ENCODE measurements at regions not wholly inside any gene's neighbourhood (a gene's known extent, or its start where the extent isn't known, plus 50 kb on each side); places are given as distances from the start of the nearest gene placed in this dataset.
A peak's percentile ranks its signal among the peaks of the same experiment; 100 is the strongest.

DNA sequence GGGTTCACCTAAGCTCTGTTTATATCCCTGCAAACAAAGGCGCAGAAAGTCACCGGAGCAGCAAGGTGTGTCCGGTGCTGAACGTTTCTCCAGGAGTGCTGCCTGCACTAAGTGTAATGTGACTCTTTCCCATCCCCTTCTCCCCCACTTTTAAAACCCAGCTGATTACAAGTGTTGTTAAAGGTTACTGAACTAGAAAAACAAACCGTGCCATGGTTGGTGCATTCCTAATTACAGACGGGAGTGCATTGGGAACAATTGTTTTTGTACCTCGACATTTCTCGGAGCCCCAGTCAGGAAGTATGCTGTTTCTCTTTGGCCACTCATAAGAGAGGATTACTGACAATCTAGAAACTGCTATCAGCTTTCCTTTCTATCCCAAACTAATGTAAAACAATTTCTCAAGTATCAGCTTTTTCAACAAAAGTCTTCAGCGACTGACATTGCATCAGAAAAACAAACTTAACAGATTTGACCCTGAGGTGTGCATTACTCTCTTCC is 441.0 kb upstream of the SALL1 start:
- Histone ChIP-seq H3K4ac (ENCODE audit: low read length) (no peak overlapping the region), H2BK120ac (ENCODE audit: low read depth, low read length) (no peak overlapping the region), H4K8ac (ENCODE audit: low read depth, low read length) (no peak overlapping the region), H3K4me1 (ENCODE audit: control insufficient read depth in 2 of 2, insufficient read depth in 1 of 2, low read depth in 1 of 2, low read length in 2 of 2) (peaks cover 7 to 8% of the 10 kb centered on the region in 2 donors), H3K27me3 (ENCODE audit: control insufficient read depth in 3 of 3, insufficient read depth in 3 of 3, low read depth in 1 of 3, low read length in 3 of 3) (peaks cover 0 to 4% (median 0%) of the 10 kb centered on the region in 3 experiments), H3K4me3 (ENCODE audit: low read length in 2 of 2) (no peak overlapping the region), H3K9me3 (replicated peaks in 1 of 2; ENCODE audit: control insufficient read depth in 2 of 2, insufficient read depth in 1 of 2, low read depth in 1 of 2, low read length in 2 of 2) (no peaks in the 10 kb centered on the region), H3K36me3 (replicated peaks in 1 of 2; ENCODE audit: control insufficient read depth in 2 of 2, insufficient read depth in 2 of 2, low read length in 2 of 2) (no peaks in the 10 kb centered on the region), H3K4me2 (ENCODE audit: insufficient read depth, low read length, poor library complexity, severe bottlenecking) (no peak overlapping the region), H3K18ac (ENCODE audit: low read length) (no peak overlapping the region), H3K9ac (ENCODE audit: low read depth, low read length, poor library complexity) (no peak overlapping the region), H3K27ac (replicated peaks; ENCODE audit: low read length) (no peak overlapping the region), H2AK5ac (ENCODE audit: low read depth, low read length) (no peak overlapping the region), H3K79me1 (ENCODE audit: low read depth, low read length) (no peaks in the 10 kb centered on the region), H2BK15ac (ENCODE audit: low read length) (no peak overlapping the region), H3K14ac (ENCODE audit: low read length) (no peak overlapping the region), H4K91ac (ENCODE audit: low read depth, low read length, poor library complexity) (no peak overlapping the region), H2BK5ac (ENCODE audit: low read length) (no peak overlapping the region), H3K23ac (ENCODE audit: low read depth, low read length, poor library complexity) (no peak overlapping the region), H2AFZ (ENCODE audit: low read length) (peak overlapping the region; percentile 69), H2BK12ac (ENCODE audit: low read length) (no peak overlapping the region)
- WGBS, 2 donors (ENCODE audit: extremely low coverage in 2 of 2, insufficient read length in 2 of 2, insufficient replicate concordance in 1 of 2), result no CpG with 5 or more reads among the region's 9 CpGs
- DNase-seq (ENCODE audit: low spot score), result no peak

DNA sequence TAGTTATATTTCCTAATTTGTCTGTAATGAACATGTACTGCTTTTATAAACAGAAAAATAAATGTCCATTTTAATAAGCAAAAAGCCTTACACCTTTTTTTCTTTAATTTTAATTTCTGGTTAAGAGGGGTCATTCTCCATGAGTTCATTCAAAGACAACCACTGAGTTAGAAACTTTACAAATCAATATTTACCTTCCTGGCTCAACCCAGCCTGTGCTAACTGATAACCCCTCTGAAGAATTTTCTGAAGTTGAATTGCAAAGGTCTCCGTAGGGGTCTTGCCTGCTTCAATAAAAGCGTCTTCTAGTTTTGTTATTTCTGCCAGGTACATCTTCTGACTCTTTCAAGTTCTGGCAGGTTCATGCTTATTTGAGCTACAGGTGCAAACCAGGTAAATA is 440.4 kb upstream of the SALL1 start:
- no peak overlapping the region for H2BK5ac ChIP-seq (ENCODE audit: low read length)
- H2AK5ac ChIP-seq (ENCODE audit: low read depth, low read length), result no peak overlapping the region
- H2AFZ ChIP-seq (ENCODE audit: low read length), result peak overlapping the region; percentile 69
- H3K4me1 ChIP-seq (ENCODE audit: control insufficient read depth in 2 of 2, insufficient read depth in 1 of 2, low read depth in 1 of 2, low read length in 2 of 2), result peaks cover 7 to 8% of the 10 kb centered on the region in 2 donors
- no peak overlapping the region for H3K27ac ChIP-seq (replicated peaks; ENCODE audit: low read length)
- no peak overlapping the region for H2BK120ac ChIP-seq (ENCODE audit: low read depth, low read length)
- no peak overlapping the region for H3K9ac ChIP-seq (ENCODE audit: low read depth, low read length, poor library complexity)
- H2BK12ac ChIP-seq (ENCODE audit: low read length), result no peak overlapping the region
- H3K18ac ChIP-seq (ENCODE audit: low read length), result no peak overlapping the region
- no peak overlapping the region for H3K4me3 ChIP-seq (ENCODE audit: low read length in 2 of 2)
- no peak overlapping the region for H4K91ac ChIP-seq (ENCODE audit: low read depth, low read length, poor library complexity)
- no peak overlapping the region for H2BK15ac ChIP-seq (ENCODE audit: low read length)
- WGBS, 2 donors (ENCODE audit: extremely low coverage in 2 of 2, insufficient read length in 2 of 2, insufficient replicate concordance in 1 of 2), result no CpG with 5 or more reads among the region's 2 CpGs
- H3K36me3 ChIP-seq (replicated peaks in 1 of 2; ENCODE audit: control insufficient read depth in 2 of 2, insufficient read depth in 2 of 2, low read length in 2 of 2), result no peaks in the 10 kb centered on the region
- no peak overlapping the region for H3K4me2 ChIP-seq (ENCODE audit: insufficient read depth, low read length, poor library complexity, severe bottlenecking)
- no peak overlapping the region for H3K4ac ChIP-seq (ENCODE audit: low read length)
- H3K27me3 ChIP-seq (ENCODE audit: control insufficient read depth in 3 of 3, insufficient read depth in 3 of 3, low read depth in 1 of 3, low read length in 3 of 3), result peaks cover 0 to 4% (median 0%) of the 10 kb centered on the region in 3 experiments
- no peak overlapping the region for H3K23ac ChIP-seq (ENCODE audit: low read depth, low read length, poor library complexity)
- no peak overlapping the region for H4K8ac ChIP-seq (ENCODE audit: low read depth, low read length)
- H3K79me1 ChIP-seq (ENCODE audit: low read depth, low read length), result no peaks in the 10 kb centered on the region
- DNase-seq (ENCODE audit: low spot score), result no peak
- no peaks in the 10 kb centered on the region for H3K9me3 ChIP-seq (replicated peaks in 1 of 2; ENCODE audit: control insufficient read depth in 2 of 2, insufficient read depth in 1 of 2, low read depth in 1 of 2, low read length in 2 of 2)
- H3K14ac ChIP-seq (ENCODE audit: low read length), result no peak overlapping the region

- Histone ChIP-seq H3K23ac (ENCODE audit: low read depth, low read length, poor library complexity) (no peak overlapping the region), H3K4me2 (ENCODE audit: insufficient read depth, low read length, poor library complexity, severe bottlenecking) (no peak overlapping the region), H3K27me3 (ENCODE audit: control insufficient read depth in 3 of 3, insufficient read depth in 3 of 3, low read depth in 1 of 3, low read length in 3 of 3) (no peaks in the 10 kb centered on the region), H2BK120ac (ENCODE audit: low read depth, low read length) (no peak overlapping the region), H3K4me3 (ENCODE audit: low read length in 2 of 2) (no peak overlapping the region), H3K27ac (replicated peaks; ENCODE audit: low read length) (no peak overlapping the region), H2BK5ac (ENCODE audit: low read length) (no peak overlapping the region), H2AFZ (ENCODE audit: low read length) (no peak overlapping the region), H3K36me3 (replicated peaks in 1 of 2; ENCODE audit: control insufficient read depth in 2 of 2, insufficient read depth in 2 of 2, low read length in 2 of 2) (no peaks in the 10 kb centered on the region), H2AK5ac (ENCODE audit: low read depth, low read length) (no peak overlapping the region), H3K79me1 (ENCODE audit: low read depth, low read length) (no peaks in the 10 kb centered on the region), H3K9ac (ENCODE audit: low read depth, low read length, poor library complexity) (no peak overlapping the region), H2BK12ac (ENCODE audit: low read length) (no peak overlapping the region), H4K91ac (ENCODE audit: low read depth, low read length, poor library complexity) (no peak overlapping the region), H3K4me1 (ENCODE audit: control insufficient read depth in 2 of 2, insufficient read depth in 1 of 2, low read depth in 1 of 2, low read length in 2 of 2) (peaks cover 0 to 3% of the 10 kb centered on the region in 2 donors), H3K14ac (ENCODE audit: low read length) (no peak overlapping the region), H3K4ac (ENCODE audit: low read length) (no peak overlapping the region), H3K9me3 (replicated peaks in 1 of 2; ENCODE audit: control insufficient read depth in 2 of 2, insufficient read depth in 1 of 2, low read depth in 1 of 2, low read length in 2 of 2) (no peaks in the 10 kb centered on the region), H4K8ac (ENCODE audit: low read depth, low read length) (no peak overlapping the region), H2BK15ac (ENCODE audit: low read length) (no peak overlapping the region), H3K18ac (ENCODE audit: low read length) (no peak overlapping the region)
- no peak for DNase-seq (ENCODE audit: low spot score)
- WGBS, 2 donors (ENCODE audit: extremely low coverage in 2 of 2, insufficient read length in 2 of 2, insufficient replicate concordance in 1 of 2), result no CpG with 5 or more reads among the region's 3 CpGs
Measured at GRCh38 chr16:51579652-51580360, 428.7 kb upstream of the SALL1 start.

GRCh38 chr16:51577621-51578303 is 426.7 kb upstream of the SALL1 start:
- H2BK120ac ChIP-seq (ENCODE audit: low read depth, low read length), result no peak overlapping the region
- H3K4me3 ChIP-seq (ENCODE audit: low read length in 2 of 2), result no peak overlapping the region
- H3K4ac ChIP-seq (ENCODE audit: low read length), result no peak overlapping the region
- no peak overlapping the region for H2BK12ac ChIP-seq (ENCODE audit: low read length)
- H3K18ac ChIP-seq (ENCODE audit: low read length), result no peak overlapping the region
- peaks cover 0 to 3% of the 10 kb centered on the region in 2 donors for H3K4me1 ChIP-seq (ENCODE audit: control insufficient read depth in 2 of 2, insufficient read depth in 1 of 2, low read depth in 1 of 2, low read length in 2 of 2)
- H4K8ac ChIP-seq (ENCODE audit: low read depth, low read length), result no peak overlapping the region
- WGBS, 2 donors (ENCODE audit: extremely low coverage in 2 of 2, insufficient read length in 2 of 2, insufficient replicate concordance in 1 of 2), result no CpG with 5 or more reads among the region's 8 CpGs
- H3K79me1 ChIP-seq (ENCODE audit: low read depth, low read length), result no peaks in the 10 kb centered on the region
- H2BK5ac ChIP-seq (ENCODE audit: low read length), result no peak overlapping the region
- H3K4me2 ChIP-seq (ENCODE audit: insufficient read depth, low read length, poor library complexity, severe bottlenecking), result no peak overlapping the region
- no peak overlapping the region for H2AK5ac ChIP-seq (ENCODE audit: low read depth, low read length)
- no peaks in the 10 kb centered on the region for H3K27me3 ChIP-seq (ENCODE audit: control insufficient read depth in 3 of 3, insufficient read depth in 3 of 3, low read depth in 1 of 3, low read length in 3 of 3)
- H2BK15ac ChIP-seq (ENCODE audit: low read length), result no peak overlapping the region
- H3K27ac ChIP-seq (replicated peaks; ENCODE audit: low read length), result no peak overlapping the region
- no peaks in the 10 kb centered on the region for H3K36me3 ChIP-seq (replicated peaks in 1 of 2; ENCODE audit: control insufficient read depth in 2 of 2, insufficient read depth in 2 of 2, low read length in 2 of 2)
- no peak overlapping the region for H3K9ac ChIP-seq (ENCODE audit: low read depth, low read length, poor library complexity)
- H3K9me3 ChIP-seq (replicated peaks in 1 of 2; ENCODE audit: control insufficient read depth in 2 of 2, insufficient read depth in 1 of 2, low read depth in 1 of 2, low read length in 2 of 2), result no peaks in the 10 kb centered on the region
- H3K23ac ChIP-seq (ENCODE audit: low read depth, low read length, poor library complexity), result no peak overlapping the region
- H4K91ac ChIP-seq (ENCODE audit: low read depth, low read length, poor library complexity), result no peak overlapping the region
- no peak for DNase-seq (ENCODE audit: low spot score)
- H3K14ac ChIP-seq (ENCODE audit: low read length), result no peak overlapping the region
- no peak overlapping the region for H2AFZ ChIP-seq (ENCODE audit: low read length)

Measured in neuronal stem cell (in vitro differentiated cells).